GM12874 (cell line): ENCODE measurements at regions not wholly inside any gene's neighbourhood (a gene's known extent, or its start where the extent isn't known, plus 50 kb on each side); places are given as distances from the start of the nearest gene placed in this dataset.

Experiments used
- CTCF ChIP-seq: IDR thresholded peaks from 2 replicates; pipeline ENCODE4 v1.5.1; 2011; ENCODE audit warnings: low read depth, mild to moderate bottlenecking, control low read depth, low read length, moderate library complexity; ENCODE audit not compliant: insufficient read depth

- TF ChIP-seq CTCF: no peak
Measured at GRCh38 chr10:71135236-71135635, 77.1 kb upstream of the UNC5B start.

GRCh38 chr10:71136036-71136721 lies 76.2 kb upstream of the UNC5B start:
- TF ChIP-seq CTCF: no peak

GRCh38 chr10:71137701-71138100 lies 74.7 kb upstream of the UNC5B start:
- TF ChIP-seq CTCF: no peak

- TF ChIP-seq CTCF: no peak
Measured at GRCh38 chr10:71138166-71138830, 74.1 kb upstream of the UNC5B start.

GRCh38 chr10:71141528-71141927 lies 70.8 kb upstream of the UNC5B start:
- no peak for TF ChIP-seq CTCF

- TF ChIP-seq CTCF: no peak
Measured at GRCh38 chr10:71143170-71143569, 69.2 kb upstream of the UNC5B start.

- no peak for TF ChIP-seq CTCF
Measured at GRCh38 chr10:71143610-71144009, 68.8 kb upstream of the UNC5B start.
